IPS-15b (cell line): ENCODE measurements at regions not wholly inside any gene's neighbourhood (a gene's known extent, or its start where the extent isn't known, plus 50 kb on each side); places are given as distances from the start of the nearest gene placed in this dataset.
"Not testable (repeated sequence)": the region's sequence is repeated elsewhere in the genome, so short reads cannot be mapped to it uniquely, and the experiment has no call there.

Experiments
- H3K27me3 ChIP-seq: one replicate; pipeline ENCODE4 v1.6.1; 2013; ENCODE audit warnings: low read length; ENCODE audit not compliant: control insufficient read depth, insufficient read depth
- H3K36me3 ChIP-seq: one replicate; pipeline ENCODE4 v1.6.1; 2013; ENCODE audit warnings: low read length; ENCODE audit not compliant: control insufficient read depth, insufficient read depth
- H3K4me1 ChIP-seq: one replicate; pipeline ENCODE4 v1.6.1; 2013; ENCODE audit warnings: mild to moderate bottlenecking, low read length; ENCODE audit not compliant: control insufficient read depth, insufficient read depth
- H3K4me3 ChIP-seq: one replicate; pipeline ENCODE4 v1.5.1; 2013; ENCODE audit warnings: low read depth, low read length
- H3K9ac ChIP-seq: one replicate; pipeline ENCODE4 v1.6.1; 2013; ENCODE audit warnings: low read depth, mild to moderate bottlenecking, low read length
- H3K9me3 ChIP-seq: one replicate; pipeline ENCODE4 v1.6.1; 2013; ENCODE audit warnings: mild to moderate bottlenecking, low read length; ENCODE audit not compliant: control insufficient read depth, insufficient read depth

DNA sequence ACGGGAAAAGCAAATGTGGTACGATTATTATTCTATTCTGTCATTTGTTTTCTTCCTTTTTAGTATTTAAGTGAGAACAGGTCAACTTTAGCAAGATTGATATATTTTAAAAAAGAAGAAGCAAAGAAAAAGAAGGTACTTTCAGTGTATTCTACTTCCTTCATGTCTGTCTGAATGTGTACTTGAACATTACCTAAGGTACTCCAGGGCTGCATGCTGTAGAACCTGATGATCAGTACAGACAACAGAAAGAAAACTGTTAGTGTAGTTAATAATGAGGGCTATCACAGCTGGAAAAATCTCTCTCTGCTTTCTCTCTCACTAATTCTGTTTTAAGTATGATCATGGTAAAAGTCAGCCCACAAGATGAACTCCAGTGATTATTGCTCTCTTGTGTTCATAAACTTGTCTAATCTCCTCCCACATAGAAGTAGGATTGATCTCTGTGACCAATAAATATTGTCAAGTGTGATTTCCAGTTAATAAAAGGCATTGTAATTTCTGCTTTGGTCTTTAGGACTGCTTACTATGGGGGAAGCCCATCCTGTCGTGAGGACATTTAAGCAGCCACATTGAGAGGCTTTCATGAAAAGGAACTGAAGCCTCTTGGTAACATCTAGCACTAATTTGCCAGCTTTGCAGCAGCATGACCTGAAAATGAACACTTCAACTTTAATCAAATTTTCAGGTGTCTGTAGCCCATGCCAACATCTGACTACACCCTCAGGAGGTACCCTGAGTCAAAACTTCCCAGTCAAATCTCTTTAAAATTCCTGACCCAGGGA is 864.0 kb upstream of the ACO1 start:
- Histone ChIP-seq H3K27me3 (no peaks in the 10 kb centered on the region), H3K4me3 (no peak overlapping the region), H3K4me1 (no peaks in the 10 kb centered on the region), H3K9ac (no peak overlapping the region), H3K9me3 (no peaks in the 10 kb centered on the region), H3K36me3 (no peaks in the 10 kb centered on the region)

DNA sequence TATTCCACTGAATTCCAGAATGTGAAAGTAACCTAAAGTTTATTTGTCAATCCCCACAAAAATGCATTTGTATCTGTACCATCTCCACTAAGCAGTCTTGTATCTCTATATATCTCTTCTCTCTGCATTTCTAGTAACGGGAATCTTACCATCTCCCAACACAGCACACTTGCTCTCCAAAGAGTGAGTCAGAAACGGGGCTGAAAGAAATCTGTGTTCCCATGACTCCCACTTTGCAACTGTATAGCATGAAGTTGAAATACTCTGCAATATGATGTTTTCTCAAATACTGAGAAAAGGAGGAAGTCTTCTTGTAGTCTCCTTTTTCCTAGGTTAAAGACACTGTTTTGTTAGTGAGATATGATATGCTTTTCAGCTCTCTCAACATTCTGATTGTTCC is 848.8 kb upstream of the ACO1 start:
- H3K9ac ChIP-seq, result no peak overlapping the region
- H3K9me3 ChIP-seq, result no peaks in the 10 kb centered on the region
- no peaks in the 10 kb centered on the region for H3K36me3 ChIP-seq
- no peaks in the 10 kb centered on the region for H3K4me1 ChIP-seq
- H3K4me3 ChIP-seq, result no peak overlapping the region
- H3K27me3 ChIP-seq, result no peaks in the 10 kb centered on the region

DNA sequence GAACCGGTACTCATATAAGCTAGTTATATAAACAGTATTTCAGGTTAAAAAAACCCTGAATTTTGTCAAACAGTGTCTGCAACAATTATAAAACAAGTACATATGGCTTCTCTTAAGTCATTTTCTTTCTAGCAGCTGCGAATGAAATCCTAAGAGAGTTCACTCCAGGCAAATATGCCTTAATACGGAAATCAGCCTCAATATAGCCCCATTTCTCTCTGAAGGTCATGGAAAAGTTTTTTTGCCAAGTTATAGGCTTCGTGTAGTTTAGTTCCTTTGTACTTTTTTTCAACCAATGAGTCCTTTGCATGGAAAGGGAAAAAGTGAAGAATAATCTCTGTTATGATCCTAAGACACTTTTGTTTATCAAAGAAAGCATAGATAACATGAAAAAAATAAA is 848.0 kb upstream of the ACO1 start:
- Histone ChIP-seq H3K36me3 (no peaks in the 10 kb centered on the region), H3K4me3 (no peak overlapping the region), H3K9me3 (no peaks in the 10 kb centered on the region), H3K27me3 (no peaks in the 10 kb centered on the region), H3K9ac (no peak overlapping the region), H3K4me1 (no peaks in the 10 kb centered on the region)

DNA sequence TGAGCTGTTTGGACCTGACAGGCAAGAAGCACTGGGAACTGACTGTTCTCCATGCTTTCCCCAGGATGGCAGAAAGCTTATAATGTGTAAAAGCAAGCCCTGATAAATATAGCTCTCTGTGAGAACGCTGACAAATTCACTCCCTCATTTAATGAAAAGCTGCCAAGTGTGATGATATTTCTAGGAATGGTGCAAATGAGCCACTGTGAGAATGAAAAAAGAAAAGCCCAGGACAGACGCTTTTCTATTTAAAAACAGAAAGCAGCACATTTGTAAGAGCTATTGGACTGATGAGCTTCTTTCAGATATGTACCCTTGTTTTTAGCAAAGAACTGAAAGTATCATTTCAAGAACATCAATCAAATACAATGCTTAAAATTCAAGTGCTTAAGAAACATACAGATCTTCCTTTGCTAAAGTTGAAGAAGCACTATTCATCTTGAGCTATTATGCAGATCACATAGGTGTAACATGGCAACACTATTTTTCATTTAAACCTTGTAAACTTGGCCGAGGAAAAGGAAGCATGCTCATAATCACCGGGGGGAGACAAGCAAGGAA is 842.6 kb upstream of the ACO1 start:
- peaks cover 5% of the 10 kb centered on the region for H3K4me1 ChIP-seq
- H3K27me3 ChIP-seq, result no peaks in the 10 kb centered on the region
- H3K36me3 ChIP-seq, result no peaks in the 10 kb centered on the region
- no peaks in the 10 kb centered on the region for H3K9me3 ChIP-seq
- no peak overlapping the region for H3K9ac ChIP-seq
- H3K4me3 ChIP-seq, result no peak overlapping the region

DNA sequence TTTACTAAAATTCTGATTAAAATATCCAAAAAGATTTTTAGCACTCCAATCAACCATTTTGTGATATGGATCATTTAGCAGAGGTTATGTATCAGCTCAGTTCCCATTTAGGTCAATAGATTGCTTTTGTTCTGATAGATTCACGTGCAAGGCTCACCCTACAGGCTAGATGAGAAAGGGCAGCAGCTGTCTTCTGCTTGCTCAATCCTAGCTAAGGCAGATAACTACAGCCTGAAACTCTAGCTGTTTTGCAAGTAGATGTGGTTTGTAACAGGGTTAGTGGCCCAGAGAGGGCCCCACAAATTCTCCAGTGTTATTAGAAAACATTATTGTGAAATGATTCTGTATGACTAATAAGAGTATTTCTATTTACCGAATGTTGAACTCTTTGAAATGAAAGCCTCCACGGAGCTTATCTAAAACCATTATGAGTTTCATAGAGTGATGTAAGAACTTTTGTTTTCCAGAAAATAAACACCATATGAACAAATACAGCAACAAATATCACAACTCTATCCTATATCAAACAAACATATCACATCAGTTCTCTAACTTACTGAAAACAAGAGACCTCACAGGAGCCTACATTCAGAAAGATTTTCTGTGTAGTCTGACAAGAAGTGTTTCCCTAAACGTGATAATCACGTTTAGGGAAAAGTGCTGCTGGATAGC is 841.9 kb upstream of the ACO1 start:
- Histone ChIP-seq H3K9me3 (no peaks in the 10 kb centered on the region), H3K36me3 (no peaks in the 10 kb centered on the region), H3K9ac (no peak overlapping the region), H3K27me3 (no peaks in the 10 kb centered on the region), H3K4me3 (no peak overlapping the region), H3K4me1 (peaks cover 7% of the 10 kb centered on the region)

DNA sequence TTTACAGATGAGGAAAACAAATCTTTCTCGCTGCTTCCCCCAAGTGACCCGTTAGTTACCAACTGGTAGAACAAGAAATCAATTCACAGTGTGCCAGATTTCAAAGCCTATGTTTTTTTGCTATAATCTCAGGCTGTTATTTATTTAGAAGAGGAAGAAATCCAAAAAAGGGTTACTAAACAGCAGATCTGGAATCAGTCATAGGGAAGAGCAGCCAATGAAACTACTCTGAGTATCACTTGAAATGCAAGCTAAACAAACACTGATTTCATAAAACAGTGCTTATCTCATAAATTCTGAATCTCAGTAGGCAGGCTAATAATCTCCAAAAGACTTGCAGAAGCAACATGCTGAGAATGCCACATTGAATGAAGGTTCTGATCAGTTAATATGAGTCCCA is 829.5 kb upstream of the ACO1 start:
- no peak overlapping the region for H3K4me3 ChIP-seq
- no peaks in the 10 kb centered on the region for H3K36me3 ChIP-seq
- no peaks in the 10 kb centered on the region for H3K27me3 ChIP-seq
- no peaks in the 10 kb centered on the region for H3K4me1 ChIP-seq
- H3K9ac ChIP-seq, result no peak overlapping the region
- no peaks in the 10 kb centered on the region for H3K9me3 ChIP-seq

DNA sequence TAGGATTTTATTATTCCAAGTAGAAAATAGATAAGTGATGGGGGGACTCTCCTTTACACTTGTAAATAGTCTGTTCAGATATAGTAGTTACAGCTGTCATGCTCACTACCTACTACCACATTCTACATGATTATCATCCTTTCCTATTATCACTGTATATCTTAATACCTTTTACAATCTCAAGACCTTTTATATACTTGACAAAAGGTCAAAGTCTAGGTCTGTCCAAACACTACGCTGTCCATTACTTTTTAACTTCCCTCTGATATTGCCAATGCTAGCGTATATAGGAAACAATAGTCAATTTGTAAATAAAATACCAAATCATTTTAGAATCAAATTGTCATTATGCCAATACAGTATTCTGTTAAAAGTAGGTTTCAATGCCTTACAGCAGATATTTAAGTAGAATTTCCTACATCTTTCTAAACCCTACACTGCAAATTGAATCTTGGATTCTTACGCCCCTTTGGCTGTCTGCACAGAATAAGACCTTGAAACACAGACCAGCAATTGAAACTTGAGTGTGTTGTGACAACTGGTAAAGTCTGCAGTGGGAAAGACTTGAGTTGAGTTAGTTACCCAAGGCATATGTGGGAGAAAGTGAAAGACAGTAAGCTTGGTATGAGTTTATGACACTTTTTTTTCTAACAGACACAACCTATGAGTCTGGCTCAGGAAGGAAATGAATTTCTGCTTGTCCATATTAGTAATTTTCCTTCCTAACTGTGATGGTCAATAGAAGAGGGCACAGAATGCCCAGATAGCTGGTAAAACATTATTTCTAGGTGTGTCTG is 827.6 kb upstream of the ACO1 start:
- H3K36me3 ChIP-seq, result no peaks in the 10 kb centered on the region
- H3K9me3 ChIP-seq, result no peaks in the 10 kb centered on the region
- no peak overlapping the region for H3K9ac ChIP-seq
- no peak overlapping the region for H3K4me3 ChIP-seq
- H3K27me3 ChIP-seq, result no peaks in the 10 kb centered on the region
- H3K4me1 ChIP-seq, result no peaks in the 10 kb centered on the region

DNA sequence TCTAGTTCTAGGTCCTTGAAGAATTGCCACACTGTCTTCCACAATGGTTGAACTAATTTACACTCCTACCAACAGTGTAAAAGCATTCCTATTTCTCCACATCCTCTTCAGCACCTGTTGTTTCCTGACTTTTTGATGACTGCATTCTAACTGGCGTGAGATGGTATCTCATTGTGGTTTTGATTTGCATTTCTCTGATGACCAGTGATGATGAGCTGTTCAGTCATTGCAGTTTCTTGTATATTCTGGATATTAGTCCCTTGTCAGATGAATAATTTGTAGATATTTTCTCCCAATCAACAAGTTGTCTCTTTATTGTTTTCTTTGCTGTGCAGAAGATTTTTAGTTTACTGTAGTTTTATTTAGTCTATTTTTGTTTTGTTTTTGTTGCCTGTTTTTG is 812.3 kb upstream of the ACO1 start:
- H3K27me3 ChIP-seq, H3K4me3 ChIP-seq, H3K9ac ChIP-seq: not testable (repeated sequence)

DNA sequence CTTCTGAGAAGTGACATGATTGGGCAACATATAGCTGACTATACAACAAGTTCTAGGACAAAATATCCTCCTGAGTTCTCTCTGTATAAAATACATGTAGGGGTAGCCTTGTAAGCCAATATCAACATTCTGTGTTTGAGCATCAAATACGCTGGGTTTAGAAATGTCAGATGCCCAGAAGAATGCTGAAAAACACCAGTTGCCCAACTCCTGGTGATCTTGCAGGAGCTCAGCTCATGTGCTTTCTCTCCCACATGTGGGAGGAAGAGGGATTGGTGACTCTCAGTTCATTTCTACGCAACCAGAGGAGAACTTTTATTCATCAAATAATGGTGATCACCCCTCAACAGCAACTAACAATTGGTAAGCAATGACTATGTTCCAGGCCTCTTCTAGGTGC is 810.9 kb upstream of the ACO1 start:
- H3K4me1 ChIP-seq, result no peaks in the 10 kb centered on the region
- no peak overlapping the region for H3K9ac ChIP-seq

More for the DNA sequence above, 812.3 kb upstream of the ACO1 start:
- not testable (repeated sequence) for H3K36me3 ChIP-seq, H3K9me3 ChIP-seq, H3K4me1 ChIP-seq

DNA sequence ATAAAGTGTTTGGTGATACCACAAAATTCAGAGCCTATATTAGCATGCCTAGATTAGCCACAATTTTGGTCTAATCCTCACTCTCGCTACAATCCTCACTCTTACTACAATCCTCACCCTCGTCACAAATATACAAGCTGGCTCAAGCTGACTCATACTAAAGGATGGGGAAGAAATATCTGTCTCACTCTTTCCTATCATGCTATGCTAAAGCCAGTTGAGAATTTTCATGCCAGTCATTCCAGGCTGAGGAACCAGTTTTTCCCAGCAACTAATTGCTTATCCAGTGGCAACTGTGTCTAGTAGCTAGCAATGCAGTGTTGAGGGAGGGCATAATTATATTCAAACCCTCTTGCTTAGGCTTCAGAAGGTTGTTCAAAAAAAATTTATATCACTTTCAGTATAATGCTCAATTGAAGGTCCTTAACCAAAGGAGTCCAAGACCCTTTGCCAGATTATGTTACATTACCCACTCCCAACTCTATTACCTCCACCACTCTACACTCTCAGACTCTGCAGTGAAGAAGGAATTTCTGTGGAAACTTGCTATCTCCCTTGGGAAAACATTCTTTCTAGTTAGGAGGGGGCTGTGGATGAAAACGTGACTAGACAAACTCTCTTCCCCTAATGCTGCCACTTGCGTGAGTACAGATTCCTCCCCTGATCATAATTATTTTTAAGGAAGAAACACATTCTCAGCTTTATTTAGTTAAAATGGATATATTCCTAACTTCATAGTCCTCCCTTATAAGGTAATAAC is 810.3 kb upstream of the ACO1 start:
- no peak overlapping the region for H3K4me3 ChIP-seq
- H3K36me3 ChIP-seq, result no peaks in the 10 kb centered on the region

More for the DNA sequence above, 810.9 kb upstream of the ACO1 start:
- no peaks in the 10 kb centered on the region for H3K9me3 ChIP-seq
- H3K36me3 ChIP-seq, result no peaks in the 10 kb centered on the region
- no peaks in the 10 kb centered on the region for H3K27me3 ChIP-seq
- H3K4me3 ChIP-seq, result no peak overlapping the region

DNA sequence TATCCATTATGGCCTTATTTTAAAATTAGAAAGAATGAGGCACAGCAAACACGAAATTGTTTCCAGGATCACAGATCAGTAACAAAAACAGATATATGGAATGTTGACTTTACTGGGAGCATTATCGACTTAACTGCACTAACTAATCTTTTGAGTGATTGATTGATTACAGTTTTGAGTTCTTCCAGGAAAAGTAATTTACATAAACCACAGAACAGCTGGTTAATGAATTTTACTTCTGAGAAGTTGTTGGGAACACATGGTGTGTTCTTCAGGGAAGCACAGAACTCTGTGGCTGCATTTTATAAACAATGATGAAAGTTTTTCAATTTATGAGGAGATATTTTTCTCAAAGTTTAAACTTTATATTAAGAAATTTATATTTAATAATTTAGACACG is 802.4 kb upstream of the ACO1 start:
- Histone ChIP-seq H3K36me3 (no peaks in the 10 kb centered on the region), H3K4me3 (no peak overlapping the region), H3K27me3 (no peaks in the 10 kb centered on the region)

More for the DNA sequence above, 810.3 kb upstream of the ACO1 start:
- Histone ChIP-seq H3K9ac (no peak overlapping the region), H3K4me1 (no peaks in the 10 kb centered on the region), H3K9me3 (no peaks in the 10 kb centered on the region), H3K27me3 (no peaks in the 10 kb centered on the region)

More for the DNA sequence above, 802.4 kb upstream of the ACO1 start:
- H3K9ac ChIP-seq, result no peak overlapping the region
- no peaks in the 10 kb centered on the region for H3K9me3 ChIP-seq
- H3K4me1 ChIP-seq, result no peaks in the 10 kb centered on the region
